Fibroblast of lung (primary cell): ENCODE measurements at regions not wholly inside any gene's neighbourhood (a gene's known extent, or its start where the extent isn't known, plus 50 kb on each side); places are given as distances from the start of the nearest gene placed in this dataset.

Experiments
- EZH2 ChIP-seq: IDR thresholded peaks from 2 replicates; pipeline ENCODE4 v1.5.1; 2012; ENCODE audit warnings: low read length, control low read depth, mild to moderate bottlenecking; ENCODE audit errors: missing control alignments
- TF ChIP-seq, protein P1 (sequence below), 2 donors: IDR thresholded peaks in 1 of 2; conservative IDR thresholded peaks in 1 of 2; 1 replicate in 1 of 2; 2 replicates in 1 of 2; pipeline ENCODE4 v1.5.1; 2011 to 2012; ENCODE audit warnings: low read length in 2 of 2, control low read depth in 1 of 2, inconsistent platforms in 1 of 2, low read depth in 1 of 2, mild to moderate bottlenecking in 1 of 2

DNA sequence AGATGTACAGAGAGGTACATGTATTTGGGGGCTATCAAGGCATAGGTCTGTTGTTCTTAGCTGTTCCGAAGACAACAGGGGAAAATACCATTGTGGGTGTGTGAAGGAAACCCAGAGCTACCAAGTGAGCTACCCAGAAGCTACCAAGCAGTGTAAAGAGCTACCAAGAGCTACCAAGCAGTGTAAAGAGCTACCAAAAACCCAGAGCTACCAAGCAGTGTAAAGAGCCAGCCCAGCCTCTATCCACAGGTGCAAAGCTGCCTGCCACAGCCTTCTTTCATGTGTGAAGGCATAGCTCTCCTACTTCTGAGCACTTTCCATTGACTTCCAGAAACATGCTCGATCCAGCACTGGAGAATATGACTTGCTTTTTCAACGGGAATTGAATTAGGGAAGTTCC lies 145.7 kb downstream of the AKAP11 start:
- TF ChIP-seq, protein P1, sequence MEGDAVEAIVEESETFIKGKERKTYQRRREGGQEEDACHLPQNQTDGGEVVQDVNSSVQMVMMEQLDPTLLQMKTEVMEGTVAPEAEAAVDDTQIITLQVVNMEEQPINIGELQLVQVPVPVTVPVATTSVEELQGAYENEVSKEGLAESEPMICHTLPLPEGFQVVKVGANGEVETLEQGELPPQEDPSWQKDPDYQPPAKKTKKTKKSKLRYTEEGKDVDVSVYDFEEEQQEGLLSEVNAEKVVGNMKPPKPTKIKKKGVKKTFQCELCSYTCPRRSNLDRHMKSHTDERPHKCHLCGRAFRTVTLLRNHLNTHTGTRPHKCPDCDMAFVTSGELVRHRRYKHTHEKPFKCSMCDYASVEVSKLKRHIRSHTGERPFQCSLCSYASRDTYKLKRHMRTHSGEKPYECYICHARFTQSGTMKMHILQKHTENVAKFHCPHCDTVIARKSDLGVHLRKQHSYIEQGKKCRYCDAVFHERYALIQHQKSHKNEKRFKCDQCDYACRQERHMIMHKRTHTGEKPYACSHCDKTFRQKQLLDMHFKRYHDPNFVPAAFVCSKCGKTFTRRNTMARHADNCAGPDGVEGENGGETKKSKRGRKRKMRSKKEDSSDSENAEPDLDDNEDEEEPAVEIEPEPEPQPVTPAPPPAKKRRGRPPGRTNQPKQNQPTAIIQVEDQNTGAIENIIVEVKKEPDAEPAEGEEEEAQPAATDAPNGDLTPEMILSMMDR (conservative IDR thresholded peaks at IDR 0.05 in 1 of 2, IDR thresholded peaks at IDR 0.05 in 1 of 2; ENCODE audit: low read depth in 1 of 2, low read length in 2 of 2): no peak
- no peak for TF ChIP-seq EZH2
